MM.1S (cell line): ENCODE measurements at regions not wholly inside any gene's neighbourhood (a gene's known extent, or its start where the extent isn't known, plus 50 kb on each side); places are given as distances from the start of the nearest gene placed in this dataset.

Source experiments
- DNase-seq: peaks from one replicate; pipeline ENCODE4 v3.0.0-alpha.2; 2015
- H2AFZ ChIP-seq: fragments of 300-600 bp; sonication (generic); 2 replicates; pipeline ENCODE4 v1.6.0; 2016; ENCODE audit warnings: antibody characterized with exemption, low read length
- H3F3A ChIP-seq: fragments of 300-600 bp; sonication (generic); 2 replicates; pipeline ENCODE4 v1.6.1; 2016; ENCODE audit warnings: mild to moderate bottlenecking, antibody characterized with exemption, low read length, moderate library complexity, mixed read lengths; ENCODE audit not compliant: insufficient read depth
- H3K27ac ChIP-seq: fragments of 300-600 bp; sonication (generic); 2 replicates; pipeline ENCODE4 v1.5.1; 2016; ENCODE audit warnings: mild to moderate bottlenecking, low read length
- H3K27me3 ChIP-seq: fragments of 300-600 bp; sonication (generic); replicated peaks from 2 replicates; pipeline ENCODE4 v1.6.0; 2016; ENCODE audit warnings: low read length; ENCODE audit not compliant: insufficient read depth
- H3K36me3 ChIP-seq: fragments of 300-600 bp; sonication (generic); replicated peaks from 2 replicates; pipeline ENCODE4 v1.6.1; 2016; ENCODE audit warnings: mild to moderate bottlenecking, low read length, mixed read lengths; ENCODE audit not compliant: insufficient read depth
- H3K4me1 ChIP-seq: fragments of 300-600 bp; sonication (generic); 2 replicates; pipeline ENCODE4 v1.6.1; 2016; ENCODE audit warnings: low read length, mixed read lengths
- H3K4me2 ChIP-seq: fragments of 300-600 bp; sonication (generic); 2 replicates; pipeline ENCODE4 v1.6.0; 2016; ENCODE audit warnings: low read depth, low read length
- H3K4me3 ChIP-seq: fragments of 300-600 bp; sonication (generic); 2 replicates; pipeline ENCODE4 v1.5.1; 2016; ENCODE audit warnings: low read length, mixed read lengths
- H3K79me2 ChIP-seq: fragments of 300-600 bp; sonication (generic); 2 replicates; pipeline ENCODE4 v1.6.1; 2016; ENCODE audit warnings: mixed run types, low read length, mixed read lengths
- H3K9ac ChIP-seq: fragments of 300-600 bp; sonication (generic); 2 replicates; pipeline ENCODE4 v1.6.1; 2016; ENCODE audit warnings: low read length, mixed read lengths
- H3K9me2 ChIP-seq: fragments of 300-600 bp; sonication (generic); replicated peaks from 2 replicates; pipeline ENCODE4 v1.6.1; 2016; ENCODE audit warnings: mild to moderate bottlenecking, low read length, mixed read lengths; ENCODE audit not compliant: insufficient read depth
- H3K9me3 ChIP-seq: fragments of 300-600 bp; sonication (generic); replicated peaks from 2 replicates; pipeline ENCODE4 v1.6.1; 2016; ENCODE audit warnings: mild to moderate bottlenecking, low read length, mixed read lengths; ENCODE audit not compliant: insufficient read depth
- H4K20me1 ChIP-seq: fragments of 300-600 bp; sonication (generic); 2 replicates; pipeline ENCODE4 v1.6.1; 2016; ENCODE audit warnings: mild to moderate bottlenecking, low read length, moderate library complexity, mixed read lengths; ENCODE audit not compliant: insufficient read depth
- CTCF ChIP-seq: fragments of 300-600 bp; sonication (generic); IDR thresholded peaks from 2 replicates; pipeline ENCODE4 v1.5.1; 2016; ENCODE audit warnings: antibody characterized with exemption, low read length, mixed read lengths
- EZH2 ChIP-seq: fragments of 300-600 bp; sonication (generic); optimal IDR thresholded peaks from 2 replicates; pipeline ENCODE3; 2017; ENCODE audit warnings: low read depth, mild to moderate bottlenecking, antibody characterized with exemption, low read length, mixed read lengths
- EZH2phosphoT487 ChIP-seq: fragments of 300-600 bp; sonication (generic); IDR thresholded peaks from 2 replicates; pipeline ENCODE4 v1.6.1; 2018; ENCODE audit warnings: antibody characterized with exemption, low read length

GRCh38 chr2:217551252-217551899 lies 451.4 kb downstream of the TNS1 start:
- no peak overlapping the region for H3K4me3 ChIP-seq
- no peaks in the 10 kb centered on the region for H3K9me3 ChIP-seq
- H3K27me3 ChIP-seq: no peaks in the 10 kb centered on the region
- H3K4me1 ChIP-seq: no peaks in the 10 kb centered on the region
- H3K9ac ChIP-seq: no peak overlapping the region
- H3F3A ChIP-seq: no peaks in the 10 kb centered on the region
- H3K27ac ChIP-seq: no peak overlapping the region
- no peak overlapping the region for H3K4me2 ChIP-seq
- no peaks in the 10 kb centered on the region for H3K36me3 ChIP-seq
- no peak overlapping the region for H2AFZ ChIP-seq
- no peak for TF ChIP-seq EZH2
- TF ChIP-seq CTCF: no peak
- TF ChIP-seq EZH2phosphoT487: no peak
- no peaks in the 10 kb centered on the region for H3K79me2 ChIP-seq
- no peaks in the 10 kb centered on the region for H3K9me2 ChIP-seq
- no peak for DNase-seq
- H4K20me1 ChIP-seq: no peaks in the 10 kb centered on the region

- Histone ChIP-seq H3K36me3 (no peaks in the 10 kb centered on the region), H3K9me2 (no peaks in the 10 kb centered on the region), H3K9me3 (no peaks in the 10 kb centered on the region), H3K79me2 (no peaks in the 10 kb centered on the region), H4K20me1 (no peaks in the 10 kb centered on the region), H2AFZ (no peak overlapping the region), H3K27me3 (no peaks in the 10 kb centered on the region), H3K9ac (no peak overlapping the region), H3K4me1 (no peaks in the 10 kb centered on the region), H3F3A (no peaks in the 10 kb centered on the region), H3K27ac (no peak overlapping the region), H3K4me2 (no peak overlapping the region), H3K4me3 (no peak overlapping the region)
- no peak for TF ChIP-seq EZH2phosphoT487
- TF ChIP-seq EZH2: no peak
- DNase-seq: no peak
These were observed 463.7 kb downstream of the TNS1 start for GRCh38 chr2:217539126-217539525.

GRCh38 chr2:217538719-217539118 lies 464.1 kb downstream of the TNS1 start:
- Histone ChIP-seq H3K4me2 (no peak overlapping the region), H3K36me3 (no peaks in the 10 kb centered on the region), H3K4me1 (no peaks in the 10 kb centered on the region), H3K4me3 (no peak overlapping the region), H2AFZ (no peak overlapping the region), H3F3A (no peaks in the 10 kb centered on the region), H3K79me2 (no peaks in the 10 kb centered on the region), H3K27me3 (no peaks in the 10 kb centered on the region), H3K27ac (no peak overlapping the region), H3K9me3 (no peaks in the 10 kb centered on the region), H3K9ac (no peak overlapping the region), H4K20me1 (no peaks in the 10 kb centered on the region), H3K9me2 (no peaks in the 10 kb centered on the region)
- TF ChIP-seq EZH2 (no peak), CTCF (no peak), EZH2phosphoT487 (no peak)
- no peak for DNase-seq

- Histone ChIP-seq H3F3A (no peaks in the 10 kb centered on the region), H3K4me2 (no peak overlapping the region), H3K36me3 (no peaks in the 10 kb centered on the region), H3K27me3 (no peaks in the 10 kb centered on the region), H3K9ac (no peak overlapping the region), H4K20me1 (no peaks in the 10 kb centered on the region), H3K9me3 (no peaks in the 10 kb centered on the region), H3K79me2 (no peaks in the 10 kb centered on the region), H3K4me3 (no peak overlapping the region), H3K4me1 (no peaks in the 10 kb centered on the region), H3K9me2 (no peaks in the 10 kb centered on the region), H2AFZ (no peak overlapping the region), H3K27ac (no peak overlapping the region)
- no peak for TF ChIP-seq EZH2
- no peak for DNase-seq
These were observed 466.7 kb downstream of the TNS1 start for GRCh38 chr2:217535957-217536708.
